Astrocyte (in vitro differentiated cells and primary cell): ENCODE measurements at regions not wholly inside any gene's neighbourhood (a gene's known extent, or its start where the extent isn't known, plus 50 kb on each side); places are given as distances from the start of the nearest gene placed in this dataset.

Experiments
- CTCF ChIP-seq: IDR thresholded peaks from 2 replicates; pipeline ENCODE4 v1.5.1; 2011; ENCODE audit warnings: low read depth, mild to moderate bottlenecking, inconsistent platforms, low read length, moderate library complexity; ENCODE audit not compliant: insufficient read depth
- EZH2 ChIP-seq: IDR thresholded peaks from 2 replicates; pipeline ENCODE4 v1.6.1; 2012; ENCODE audit warnings: mild to moderate bottlenecking, low read length, inconsistent platforms; ENCODE audit not compliant: insufficient read depth

- TF ChIP-seq CTCF, result no peak
- no peak for TF ChIP-seq EZH2
Observed at GRCh38 chrX:110568441-110568840, 209.8 kb downstream of the RTL9 start.
